IMR-90 (cell line): ENCODE measurements at regions not wholly inside any gene's neighbourhood (a gene's known extent, or its start where the extent isn't known, plus 50 kb on each side); places are given as distances from the start of the nearest gene placed in this dataset.

Experiments
- ATAC-seq: fragments of 200-7000 bp; cut with Tn5 transposase; 2 replicates; pipeline ENCODE4 v1.9.1; 2020; ENCODE audit warnings: low read depth, mild to moderate bottlenecking, moderate library complexity
- BruUV-seq: library from RNA; stranded (reverse); fragments of 400-500 nt; replicated peaks from 2 replicates; lab custom pipeline; 2021; lab: Mats Ljungman, UMichigan
- CTCF ChIA-PET: fragments of 300-600 bp; formaldehyde crosslinking; extraction: SDS; loops from one replicate; lab custom pipeline; 2021; ENCODE audit warnings: antibody characterized with exemption; lab: Yijun Ruan, JAX
- POLR2A ChIA-PET: fragments of 300-600 bp; sonication (Branson Sonifier 250); formaldehyde crosslinking; loops from one replicate; lab custom pipeline; 2022; ENCODE audit warnings: antibody characterized with exemption; ENCODE audit not compliant: unreplicated experiment; lab: Charles Lee
- DNase-seq: peaks from one replicate; pipeline ENCODE4 v3.0.0; 2013
- H2AFZ ChIP-seq: replicated peaks from 2 replicates; pipeline ENCODE3; 2013; ENCODE audit warnings: low read length, mild to moderate bottlenecking; ENCODE audit not compliant: poor library complexity
- H2AK5ac ChIP-seq: 2 replicates; pipeline ENCODE4 v1.6.1; 2013; ENCODE audit warnings: low read depth, low read length, inconsistent platforms
- H2AK9ac ChIP-seq: replicated peaks from 2 replicates; pipeline ENCODE3; 2013; ENCODE audit warnings: mild to moderate bottlenecking, low read depth, low read length, moderate library complexity; ENCODE audit not compliant: poor library complexity
- H2BK120ac ChIP-seq: 2 replicates; pipeline ENCODE4 v1.6.1; 2013; ENCODE audit warnings: low read depth, low read length, inconsistent platforms
- H2BK15ac ChIP-seq: 3 replicates; pipeline ENCODE4 v1.6.1; 2013; ENCODE audit warnings: low read depth, low read length, inconsistent platforms
- H2BK20ac ChIP-seq: 2 replicates; pipeline ENCODE4 v1.6.1; 2013; ENCODE audit warnings: low read depth, mild to moderate bottlenecking, inconsistent platforms, low read length, moderate library complexity
- H2BK5ac ChIP-seq: 2 replicates; pipeline ENCODE4 v1.6.1; 2013; ENCODE audit warnings: mild to moderate bottlenecking, low read depth, low read length, inconsistent platforms; ENCODE audit not compliant: poor library complexity, severe bottlenecking
- H3K14ac ChIP-seq: replicated peaks from 2 replicates; pipeline ENCODE4 v1.6.1; 2013; ENCODE audit warnings: low read depth, low read length, inconsistent platforms
- H3K18ac ChIP-seq: 2 replicates; pipeline ENCODE4 v1.6.1; 2013; ENCODE audit warnings: low read depth, low read length, control low read depth
- H3K23ac ChIP-seq: 2 replicates; pipeline ENCODE4 v1.6.1; 2013; ENCODE audit warnings: low read depth, low read length, inconsistent platforms
- H3K27ac ChIP-seq: 2 replicates; pipeline ENCODE4 v1.5.1; 2013; ENCODE audit warnings: mild to moderate bottlenecking, control low read depth, low read length; ENCODE audit not compliant: insufficient read depth
- H3K27me3 ChIP-seq: 2 replicates; pipeline ENCODE4 v1.6.1; 2013; ENCODE audit warnings: low read length; ENCODE audit not compliant: control insufficient read depth, insufficient read depth
- H3K36me3 ChIP-seq: 2 replicates; pipeline ENCODE4 v1.6.1; 2013; ENCODE audit warnings: low read length, mixed read lengths; ENCODE audit not compliant: control insufficient read depth, insufficient read depth
- H3K4ac ChIP-seq: 2 replicates; pipeline ENCODE4 v1.6.1; 2013; ENCODE audit warnings: low read depth, low read length, inconsistent platforms
- H3K4me1 ChIP-seq: 2 replicates; pipeline ENCODE4 v1.6.1; 2013; ENCODE audit warnings: low read length, mixed read lengths; ENCODE audit not compliant: control insufficient read depth, insufficient read depth
- H3K4me2 ChIP-seq: 2 replicates; pipeline ENCODE4 v1.6.1; 2013; ENCODE audit warnings: low read depth, mild to moderate bottlenecking, control low read depth, low read length, moderate library complexity
- H3K4me3 ChIP-seq: 2 replicates; pipeline ENCODE4 v1.5.1; 2013; ENCODE audit warnings: low read depth, mild to moderate bottlenecking, control low read depth, low read length, moderate library complexity; ENCODE audit not compliant: insufficient read depth
- H3K56ac ChIP-seq: 2 replicates; pipeline ENCODE4 v1.6.1; 2013; ENCODE audit warnings: low read length, inconsistent platforms; ENCODE audit not compliant: insufficient read depth; ENCODE audit errors: extremely low read depth
- H3K79me1 ChIP-seq, 2 experiments: 2 replicates each; pipeline ENCODE4 v1.6.1; 2013; ENCODE audit warnings: low read length in 2 of 2, inconsistent platforms in 1 of 2, low read depth in 1 of 2
- H3K9ac ChIP-seq: 2 replicates; pipeline ENCODE4 v1.6.1; 2013; ENCODE audit warnings: low read depth, low read length, control low read depth
- H3K9me1 ChIP-seq: 2 replicates; pipeline ENCODE4 v1.6.1; 2013; ENCODE audit warnings: low read length, inconsistent platforms; ENCODE audit not compliant: insufficient read depth
- H3K9me3 ChIP-seq: 2 replicates; pipeline ENCODE4 v1.6.1; 2013; ENCODE audit warnings: low read length; ENCODE audit not compliant: control insufficient read depth, insufficient read depth
- H4K20me1 ChIP-seq: 2 replicates; pipeline ENCODE4 v1.6.1; 2013; ENCODE audit warnings: low read length, inconsistent platforms; ENCODE audit not compliant: insufficient read depth
- H4K5ac ChIP-seq: 2 replicates; pipeline ENCODE4 v1.6.1; 2013; ENCODE audit warnings: mild to moderate bottlenecking, low read depth, low read length, control low read depth
- H4K8ac ChIP-seq, 2 experiments: 2 replicates each; pipeline ENCODE4 v1.6.1; 2013; ENCODE audit warnings: low read depth in 2 of 2, low read length in 2 of 2, control low read depth in 1 of 2, inconsistent platforms in 1 of 2
- H4K91ac ChIP-seq: 2 replicates; pipeline ENCODE4 v1.6.1; 2013; ENCODE audit warnings: low read depth, low read length, inconsistent platforms; ENCODE audit not compliant: insufficient read depth
- BHLHE40 ChIP-seq: fragments of 150-350 bp; IDR thresholded peaks from 2 replicates; pipeline ENCODE4 v1.6.1; 2016; ENCODE audit warnings: mild to moderate bottlenecking, low read depth, low read length
- CEBPB ChIP-seq: IDR thresholded peaks from 2 replicates; pipeline ENCODE4 v1.6.1; 2012; ENCODE audit warnings: low read depth, low read length, improper control_type of control experiment
- CHD1 ChIP-seq: IDR thresholded peaks from 2 replicates; pipeline ENCODE4 v1.6.1; 2012; ENCODE audit warnings: low read depth, low read length, improper control_type of control experiment
- MAFK ChIP-seq: IDR thresholded peaks from 2 replicates; pipeline ENCODE4 v1.6.1; 2012; ENCODE audit warnings: low read depth, low read length, improper control_type of control experiment
- MAZ ChIP-seq: IDR thresholded peaks from 2 replicates; pipeline ENCODE4 v1.6.1; 2012; ENCODE audit warnings: low read depth, mild to moderate bottlenecking, low read length, improper control_type of control experiment, moderate library complexity, borderline replicate concordance
- MXI1 ChIP-seq: IDR thresholded peaks from 2 replicates; pipeline ENCODE4 v1.6.1; 2012; ENCODE audit warnings: low read depth, mild to moderate bottlenecking, low read length, moderate library complexity, borderline replicate concordance
- NFE2L2 ChIP-seq: fragments of 150-350 bp; IDR thresholded peaks from 2 replicates; pipeline ENCODE4 v1.6.1; 2016; ENCODE audit warnings: low read depth, mild to moderate bottlenecking, low read length
- POLR2A ChIP-seq: IDR thresholded peaks from 2 replicates; pipeline ENCODE4 v1.6.1; 2012; ENCODE audit warnings: mild to moderate bottlenecking, low read depth, low read length
- RAD21 ChIP-seq: IDR thresholded peaks from 2 replicates; pipeline ENCODE4 v1.6.1; 2012; ENCODE audit warnings: low read length, improper control_type of control experiment
- RFX5 ChIP-seq: IDR thresholded peaks from 2 replicates; pipeline ENCODE4 v1.8.0; 2012; ENCODE audit warnings: low read depth, mild to moderate bottlenecking, low read length, moderate library complexity
- SMC3 ChIP-seq: fragments of 150-350 bp; IDR thresholded peaks from 2 replicates; pipeline ENCODE4 v1.6.1; 2016; ENCODE audit warnings: low read depth, mild to moderate bottlenecking, antibody characterized with exemption, low read length, moderate library complexity
- WGBS, 2 experiments: methylation state at CpG; one replicate each; pipeline versions ENCODE4 v1.1.5 to v1.1.7; 2013; ENCODE audit warnings: missing lambda C conversion rate in 2 of 2; ENCODE audit not compliant: insufficient read length in 1 of 2; ENCODE audit errors: extremely low coverage in 2 of 2; 5-methylcytosine and 5-hydroxymethylcytosine counted together
- dilution Hi-C: fragments of 300-500 bp; cut with HindIII; formaldehyde crosslinking; loops from one replicate; pipeline ENCODE4 v1.14.3; 2018; ENCODE audit warnings: low sequenced_read_pairs; ENCODE audit not compliant: unreplicated experiment
- in situ Hi-C: fragments of 300-500 bp; cut with MboI; formaldehyde crosslinking; loops from 3 replicates; pipeline ENCODE4 v1.14.3; 2019; ENCODE audit warnings: low sequenced_read_pairs, inconsistent platforms, mixed read lengths
- intact Hi-C: fragments of 100-400 bp; cut with micrococcal nuclease; formaldehyde crosslinking; loops from 2 replicates; pipeline ENCODE4 v1.10.0; 2022
- TF ChIP-seq, protein P1 (sequence below): fragments of 150-350 bp; IDR thresholded peaks from 2 replicates; pipeline ENCODE4 v1.6.1; 2016; ENCODE audit warnings: low read depth, mild to moderate bottlenecking, low read length, moderate library complexity, borderline replicate concordance
- TF ChIP-seq, protein P2 (sequence below): fragments of 150-350 bp; IDR thresholded peaks from 2 replicates; pipeline ENCODE4 v1.6.1; 2017; ENCODE audit warnings: mild to moderate bottlenecking, antibody characterized with exemption, low read length, low read depth
- TF ChIP-seq, protein P3 (sequence below): conservative IDR thresholded peaks from 2 replicates; pipeline ENCODE4 v1.5.1; 2012; ENCODE audit warnings: mild to moderate bottlenecking, low read depth, low read length, improper control_type of control experiment

DNA sequence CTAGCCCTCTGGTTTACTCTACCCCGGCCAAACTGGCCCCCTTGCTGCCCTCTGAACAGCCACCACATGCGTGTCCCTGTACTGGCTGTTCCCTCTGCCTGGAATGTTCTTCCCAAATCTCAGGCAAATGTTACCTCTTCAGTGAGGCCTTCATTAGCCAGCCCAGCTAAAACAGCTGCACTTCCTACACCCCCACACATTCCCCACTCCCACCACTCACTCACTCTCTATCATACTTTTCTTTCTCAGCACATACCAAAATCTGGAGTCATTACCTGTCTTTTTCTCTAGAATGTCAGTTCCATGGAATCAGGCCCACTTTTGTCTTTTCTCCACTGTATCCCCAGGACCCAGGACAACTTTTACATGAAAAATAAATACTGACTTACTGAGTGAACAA is 401.2 kb upstream of the SULF2 start:
- Histone ChIP-seq H2BK15ac (no peak overlapping the region), H3K36me3 (no peaks in the 10 kb centered on the region), H3K27me3 (no peaks in the 10 kb centered on the region), H4K91ac (no peak overlapping the region), H4K8ac (no peak overlapping the region), H3K79me1 (no peaks in the 10 kb centered on the region), H4K20me1 (no peaks in the 10 kb centered on the region), H3K4ac (no peak overlapping the region), H3K27ac (no peak overlapping the region), H3K18ac (no peak overlapping the region), H3K4me2 (no peak overlapping the region), H3K4me1 (no peaks in the 10 kb centered on the region), H3K9me3 (no peaks in the 10 kb centered on the region), H3K14ac (no peak overlapping the region), H2BK5ac (no peak overlapping the region), H3K23ac (no peak overlapping the region), H3K9ac (no peak overlapping the region), H4K5ac (no peak overlapping the region), H2BK20ac (no peak overlapping the region), H2AK5ac (no peak overlapping the region), H3K9me1 (no peaks in the 10 kb centered on the region), H3K4me3 (no peak overlapping the region), H3K56ac (no peak overlapping the region), H2AK9ac (no peak overlapping the region), H2BK120ac (no peak overlapping the region), H2AFZ (no peak overlapping the region)
- ATAC-seq (no peak), DNase-seq (peak; percentile 26)
- dilution Hi-C loops (no loop called here), in situ Hi-C loops (no loop called here), intact Hi-C loops (no loop called here)
- 0% methylated on average over 1 of the region's 2 CpGs; no CpG with 5 or more reads in 1 of the 2 experiments for WGBS, 2 experiments
- BruUV-seq = no TSS peak
- TF ChIP-seq RFX5 = no peak
- TF ChIP-seq RAD21 = no peak
- TF ChIP-seq CHD1 = no peak
- TF ChIP-seq CEBPB = no peak
- no peak for TF ChIP-seq MAFK
- TF ChIP-seq, protein P1, sequence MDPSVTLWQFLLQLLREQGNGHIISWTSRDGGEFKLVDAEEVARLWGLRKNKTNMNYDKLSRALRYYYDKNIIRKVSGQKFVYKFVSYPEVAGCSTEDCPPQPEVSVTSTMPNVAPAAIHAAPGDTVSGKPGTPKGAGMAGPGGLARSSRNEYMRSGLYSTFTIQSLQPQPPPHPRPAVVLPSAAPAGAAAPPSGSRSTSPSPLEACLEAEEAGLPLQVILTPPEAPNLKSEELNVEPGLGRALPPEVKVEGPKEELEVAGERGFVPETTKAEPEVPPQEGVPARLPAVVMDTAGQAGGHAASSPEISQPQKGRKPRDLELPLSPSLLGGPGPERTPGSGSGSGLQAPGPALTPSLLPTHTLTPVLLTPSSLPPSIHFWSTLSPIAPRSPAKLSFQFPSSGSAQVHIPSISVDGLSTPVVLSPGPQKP = no peak
- no peak for TF ChIP-seq POLR2A
- TF ChIP-seq, protein P2, sequence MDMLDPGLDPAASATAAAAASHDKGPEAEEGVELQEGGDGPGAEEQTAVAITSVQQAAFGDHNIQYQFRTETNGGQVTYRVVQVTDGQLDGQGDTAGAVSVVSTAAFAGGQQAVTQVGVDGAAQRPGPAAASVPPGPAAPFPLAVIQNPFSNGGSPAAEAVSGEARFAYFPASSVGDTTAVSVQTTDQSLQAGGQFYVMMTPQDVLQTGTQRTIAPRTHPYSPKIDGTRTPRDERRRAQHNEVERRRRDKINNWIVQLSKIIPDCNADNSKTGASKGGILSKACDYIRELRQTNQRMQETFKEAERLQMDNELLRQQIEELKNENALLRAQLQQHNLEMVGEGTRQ = no peak
- no peak for TF ChIP-seq NFE2L2
- TF ChIP-seq MAZ = no peak
- TF ChIP-seq, protein P3, sequence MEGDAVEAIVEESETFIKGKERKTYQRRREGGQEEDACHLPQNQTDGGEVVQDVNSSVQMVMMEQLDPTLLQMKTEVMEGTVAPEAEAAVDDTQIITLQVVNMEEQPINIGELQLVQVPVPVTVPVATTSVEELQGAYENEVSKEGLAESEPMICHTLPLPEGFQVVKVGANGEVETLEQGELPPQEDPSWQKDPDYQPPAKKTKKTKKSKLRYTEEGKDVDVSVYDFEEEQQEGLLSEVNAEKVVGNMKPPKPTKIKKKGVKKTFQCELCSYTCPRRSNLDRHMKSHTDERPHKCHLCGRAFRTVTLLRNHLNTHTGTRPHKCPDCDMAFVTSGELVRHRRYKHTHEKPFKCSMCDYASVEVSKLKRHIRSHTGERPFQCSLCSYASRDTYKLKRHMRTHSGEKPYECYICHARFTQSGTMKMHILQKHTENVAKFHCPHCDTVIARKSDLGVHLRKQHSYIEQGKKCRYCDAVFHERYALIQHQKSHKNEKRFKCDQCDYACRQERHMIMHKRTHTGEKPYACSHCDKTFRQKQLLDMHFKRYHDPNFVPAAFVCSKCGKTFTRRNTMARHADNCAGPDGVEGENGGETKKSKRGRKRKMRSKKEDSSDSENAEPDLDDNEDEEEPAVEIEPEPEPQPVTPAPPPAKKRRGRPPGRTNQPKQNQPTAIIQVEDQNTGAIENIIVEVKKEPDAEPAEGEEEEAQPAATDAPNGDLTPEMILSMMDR = no peak
- no peak for TF ChIP-seq SMC3
- no peak for TF ChIP-seq MXI1
- TF ChIP-seq BHLHE40 = no peak
- ChIA-PET CTCF (no interaction called here), POLR2A (no interaction called here)
